Activated CD4-positive, alpha-beta T cell treated with anti-CD3 and anti-CD28 coated beads, Interleukin-2, Interleukin-4, amounts not matched to agents 100 ng/mL and 50 ng/mL, durations not matched to agents 16 hours and 8 hours (primary cell): ENCODE measurements at regions not wholly inside any gene's neighbourhood (a gene's known extent, or its start where the extent isn't known, plus 50 kb on each side); places are given as distances from the start of the nearest gene placed in this dataset.

Experiments used
- DNase-seq: peaks from one replicate; pipeline ENCODE4 v3.0.0-alpha.2; 2020; ENCODE audit warnings: low spot score

GRCh38 chr3:182464513-182465145 lies 328.7 kb upstream of the ATP11B start:
- no peak for DNase-seq

DNA sequence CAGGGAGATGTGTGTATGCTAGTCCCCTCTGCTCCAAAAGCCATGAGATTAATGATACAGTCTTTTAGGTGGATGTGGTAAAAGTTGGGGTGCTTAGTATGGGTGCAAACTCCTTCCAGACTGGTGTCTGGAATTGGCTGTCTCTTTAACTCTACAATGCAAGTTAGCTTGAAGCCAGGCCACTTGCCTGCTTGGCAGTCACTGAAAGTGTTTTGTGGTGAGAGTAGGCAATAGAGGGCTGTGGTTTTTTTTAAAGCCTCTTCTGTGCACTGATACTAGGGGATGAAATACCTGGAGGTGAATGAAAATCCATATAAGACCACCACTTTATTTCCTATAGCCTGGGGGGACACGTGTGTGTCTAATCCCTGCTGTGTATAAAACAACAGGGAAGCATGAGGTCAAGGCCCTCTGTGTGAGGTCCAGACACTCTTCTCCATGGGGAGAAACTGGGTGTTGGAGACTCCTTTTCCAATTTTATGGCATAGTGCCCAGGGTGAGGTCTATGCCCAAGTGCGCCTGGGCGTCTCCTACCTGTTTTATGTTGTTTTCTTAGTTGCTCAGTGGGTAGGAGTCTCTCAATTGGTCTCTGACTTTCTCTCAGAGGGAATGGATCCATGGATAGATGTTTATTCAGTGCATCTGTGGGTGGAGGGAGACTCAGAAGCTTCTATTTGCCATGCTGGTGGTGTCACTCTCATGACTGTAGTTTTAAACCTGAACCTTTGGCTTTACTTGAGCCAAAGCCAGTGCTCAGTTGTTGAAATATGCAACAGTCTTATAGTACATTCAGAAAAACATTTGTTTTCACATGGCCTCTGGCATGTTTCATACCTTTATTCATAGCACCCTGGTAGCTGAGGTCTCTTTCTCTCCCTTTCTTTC lies 327.8 kb upstream of the ATP11B start:
- DNase-seq, result no peak

DNA sequence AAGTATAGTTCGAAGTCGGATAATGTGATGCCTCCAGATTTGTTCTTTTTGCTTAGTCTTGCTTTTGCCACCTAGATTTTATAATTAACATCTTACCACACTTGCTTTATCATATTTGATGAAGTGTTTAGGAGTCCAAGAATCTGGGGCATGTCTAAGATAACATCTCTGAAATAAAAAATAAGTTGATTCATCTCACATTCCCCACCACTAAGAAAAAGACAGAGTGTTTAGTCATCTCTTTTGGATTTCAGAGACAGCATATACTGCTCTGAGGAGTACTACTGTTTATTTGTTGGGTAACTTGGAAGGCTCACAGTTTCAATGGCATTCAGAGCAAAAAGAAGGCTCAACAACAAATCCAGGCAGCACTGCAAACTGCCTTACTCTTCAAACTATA lies 324.2 kb upstream of the ATP11B start:
- no peak for DNase-seq

DNA sequence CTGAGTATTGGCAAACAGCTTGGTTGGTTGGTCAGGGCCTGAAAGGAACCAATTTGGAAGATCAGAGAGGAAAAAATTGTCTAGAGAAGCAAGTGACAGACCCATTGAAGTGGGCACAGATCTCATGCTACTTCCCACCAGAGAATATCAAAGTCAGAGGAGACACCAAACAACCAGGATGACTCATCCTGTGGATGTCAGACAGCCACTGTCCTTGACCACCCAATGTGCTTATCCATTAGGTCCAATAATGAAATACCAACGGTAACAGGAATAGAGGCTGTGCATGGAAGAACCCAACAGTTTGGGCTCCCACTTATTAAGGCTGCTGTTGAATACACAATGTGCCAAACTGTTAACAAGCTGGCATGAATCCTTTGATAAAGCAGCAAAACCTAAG lies 323.1 kb upstream of the ATP11B start:
- DNase-seq, result no peak

DNA sequence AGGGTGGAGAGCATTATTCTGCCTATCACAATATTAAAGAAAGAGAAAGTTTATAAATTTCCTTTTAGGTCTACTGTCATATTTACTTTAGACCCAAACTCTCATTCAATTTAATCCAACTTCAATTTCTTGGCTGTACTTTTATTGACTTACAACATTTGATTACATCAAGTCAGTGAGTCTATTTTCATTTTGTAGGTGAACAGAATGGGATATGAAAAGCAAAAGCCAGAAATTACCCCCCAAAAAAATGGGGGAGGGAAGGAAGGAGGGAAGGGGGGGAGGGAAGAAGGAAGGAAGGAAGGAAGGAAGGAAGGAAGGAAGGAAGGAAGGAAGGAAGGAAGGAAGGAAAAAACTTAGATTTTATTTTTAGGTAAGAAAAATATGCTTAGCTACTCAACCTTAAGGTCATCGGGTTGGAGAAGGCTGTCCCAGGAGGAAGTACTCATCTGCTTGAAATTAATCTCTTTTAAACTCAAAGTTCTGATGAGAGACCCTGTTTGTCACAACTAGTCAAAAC lies 320.1 kb upstream of the ATP11B start:
- DNase-seq, result no peak

- no peak for DNase-seq
Measured at GRCh38 chr3:182478369-182478768, 314.9 kb upstream of the ATP11B start.

DNA sequence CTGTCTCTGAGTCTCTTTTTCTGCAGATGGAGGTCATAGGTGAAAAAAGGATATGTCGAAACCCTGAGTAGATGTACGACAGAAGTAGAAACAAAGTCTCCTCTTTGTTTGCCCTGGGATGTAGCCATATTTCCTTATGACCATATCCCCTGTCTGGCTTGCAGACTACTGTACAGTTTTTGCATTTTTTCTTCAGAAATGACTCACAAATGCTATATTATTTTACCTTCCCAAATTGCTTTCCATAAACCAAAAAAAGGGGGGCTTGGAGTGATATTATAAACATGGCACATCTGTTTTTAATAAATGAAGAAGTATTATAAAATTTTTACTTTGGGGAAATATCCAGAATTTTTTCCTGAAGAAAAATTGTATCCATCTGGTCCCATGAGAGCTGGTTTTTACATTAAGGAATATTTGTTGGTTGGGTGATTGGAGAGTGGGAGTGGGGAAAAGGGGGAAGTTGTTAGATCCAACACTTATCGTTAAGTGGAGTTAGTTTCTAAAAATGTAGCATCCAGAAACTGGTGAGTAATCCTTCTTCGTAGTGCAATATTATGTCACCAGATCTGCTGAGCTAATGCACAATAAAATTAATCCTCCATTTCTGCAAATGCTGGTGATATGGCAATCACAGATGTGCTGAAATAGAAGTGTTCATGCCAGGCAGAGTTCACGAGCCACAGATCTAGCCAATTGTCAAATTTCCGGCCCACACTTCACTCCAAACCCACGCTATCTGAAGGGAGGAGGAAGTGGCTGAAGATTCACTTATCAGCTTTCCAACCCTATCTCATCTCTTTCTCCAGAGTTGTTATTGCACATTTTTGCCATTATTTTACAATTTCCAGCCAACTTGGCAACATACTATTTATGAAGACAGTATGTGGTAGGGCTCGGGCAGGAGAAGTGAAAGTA lies 313.6 kb upstream of the ATP11B start:
- DNase-seq, result no peak

DNA sequence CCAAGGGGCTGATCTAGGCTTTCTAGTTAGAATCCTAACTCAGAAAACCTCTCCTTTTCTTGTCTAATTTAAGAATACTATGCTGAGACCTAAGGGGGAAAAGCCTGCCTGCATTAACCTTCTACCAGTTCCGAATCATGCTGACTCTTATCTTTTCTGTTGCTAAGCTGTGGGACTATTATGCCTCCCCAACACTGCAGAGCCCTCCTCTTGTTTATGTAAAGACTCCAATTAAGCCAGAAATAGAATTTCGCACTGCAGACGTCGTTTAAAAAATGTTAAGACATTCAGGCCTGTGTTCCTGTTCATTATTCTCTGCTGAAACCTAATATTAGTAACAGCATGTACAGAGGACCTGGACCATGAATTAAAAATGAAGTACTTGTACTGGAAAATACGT lies 310.6 kb upstream of the ATP11B start:
- no peak for DNase-seq

DNA sequence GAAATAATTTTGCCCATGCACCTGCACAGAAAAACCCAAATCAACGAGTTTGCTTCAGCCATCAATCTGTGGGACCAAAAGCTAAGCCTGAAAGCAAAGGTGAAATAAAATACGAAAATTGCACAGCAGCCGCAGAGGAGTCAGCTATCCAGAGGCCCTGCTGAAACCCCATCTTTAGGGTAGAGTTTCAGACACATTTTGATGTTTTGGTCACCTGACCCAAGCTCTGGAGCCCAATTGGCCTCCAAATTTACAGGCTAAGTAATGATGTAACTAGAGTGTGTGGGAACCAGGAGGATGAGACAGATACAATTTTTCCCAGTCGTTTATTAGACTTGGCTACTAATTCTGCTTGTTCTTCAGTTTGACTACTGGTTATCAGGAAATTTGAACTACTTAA lies 308.6 kb upstream of the ATP11B start:
- DNase-seq, result no peak

- no peak for DNase-seq
Measured at GRCh38 chr3:182485301-182485700, 308.0 kb upstream of the ATP11B start.

- DNase-seq, result no peak
Measured at GRCh38 chr3:182486463-182486862, 306.8 kb upstream of the ATP11B start.

DNA sequence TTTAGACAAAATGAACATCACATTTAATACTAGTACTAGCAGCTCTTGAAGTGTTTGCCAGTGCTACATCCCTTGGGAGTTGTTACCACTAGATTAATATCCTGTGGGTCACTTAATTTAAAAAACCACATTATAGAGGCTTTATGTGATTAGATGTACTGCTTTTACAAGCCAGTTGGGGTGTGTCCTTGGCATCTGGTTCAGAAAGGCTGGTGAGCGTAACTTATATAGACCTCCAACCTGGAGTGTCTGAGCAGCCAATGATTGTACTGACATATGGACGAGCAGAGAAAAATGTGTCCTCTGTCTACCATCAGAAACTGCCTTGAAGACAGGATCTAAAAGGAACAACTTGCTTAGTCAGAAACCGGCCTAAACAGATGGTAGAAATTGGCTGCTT lies 306.2 kb upstream of the ATP11B start:
- no peak for DNase-seq

DNA sequence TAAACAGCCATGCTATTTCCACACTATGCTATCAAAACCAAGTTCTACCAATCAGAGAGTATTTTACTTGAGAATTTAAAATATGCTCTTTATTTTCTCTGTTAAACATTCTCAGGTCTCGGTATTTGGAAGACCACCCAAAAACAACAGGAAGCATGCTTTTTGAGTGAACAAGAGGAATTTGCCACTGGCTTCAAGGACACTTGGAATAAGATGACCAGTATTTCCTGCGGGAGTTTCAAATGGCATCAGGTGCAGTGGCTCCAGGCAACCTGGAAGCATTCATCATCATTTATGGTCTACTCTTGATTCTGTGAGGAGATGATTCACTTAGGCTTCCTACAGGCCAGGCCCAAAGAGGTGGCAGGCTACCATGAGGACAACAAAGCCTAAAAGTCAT lies 305.7 kb upstream of the ATP11B start:
- no peak for DNase-seq

- DNase-seq, result no peak
Measured at GRCh38 chr3:182490596-182491491, 302.5 kb upstream of the ATP11B start.

DNA sequence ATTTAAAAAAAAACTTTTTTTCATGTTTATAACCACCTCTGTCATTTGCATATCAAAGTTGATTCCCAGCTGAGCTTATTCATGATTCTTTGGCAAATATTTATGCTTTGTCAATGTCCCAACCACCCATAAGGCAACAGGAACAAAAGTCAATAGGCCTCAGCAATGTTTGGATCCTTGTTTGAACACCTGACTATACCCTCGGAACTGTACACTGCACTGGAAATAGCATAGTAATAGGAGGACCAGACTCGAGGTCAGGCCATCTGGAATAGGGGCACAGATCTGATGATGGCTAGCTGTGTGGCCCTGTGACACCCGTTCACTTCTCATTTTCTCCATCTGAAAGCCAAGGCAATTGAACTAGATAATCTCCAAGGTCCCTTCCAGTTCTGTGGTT lies 301.7 kb upstream of the ATP11B start:
- DNase-seq, result no peak

DNA sequence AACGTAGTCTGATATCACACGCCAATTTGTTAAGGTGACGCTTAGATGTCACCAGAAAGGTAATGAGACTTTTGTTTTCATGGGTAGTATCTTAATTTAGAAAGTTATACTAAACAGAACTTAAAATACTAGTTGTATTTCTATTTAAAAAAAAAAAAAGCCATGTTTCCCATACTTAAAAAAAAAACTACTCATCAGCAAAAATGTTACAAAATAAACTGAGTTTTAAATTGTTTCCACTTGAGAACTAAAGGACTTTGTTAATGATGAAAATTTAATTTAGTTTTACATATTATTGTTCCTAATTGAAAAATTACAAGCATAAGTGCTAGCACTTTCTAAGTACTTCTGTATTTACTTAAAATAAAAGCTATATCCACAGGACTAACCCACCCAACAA lies 300.8 kb upstream of the ATP11B start:
- DNase-seq, result no peak

GRCh38 chr3:182500289-182500688 lies 293.0 kb upstream of the ATP11B start:
- no peak for DNase-seq

- DNase-seq, result no peak
Measured at GRCh38 chr3:182501856-182502255, 291.4 kb upstream of the ATP11B start.

DNA sequence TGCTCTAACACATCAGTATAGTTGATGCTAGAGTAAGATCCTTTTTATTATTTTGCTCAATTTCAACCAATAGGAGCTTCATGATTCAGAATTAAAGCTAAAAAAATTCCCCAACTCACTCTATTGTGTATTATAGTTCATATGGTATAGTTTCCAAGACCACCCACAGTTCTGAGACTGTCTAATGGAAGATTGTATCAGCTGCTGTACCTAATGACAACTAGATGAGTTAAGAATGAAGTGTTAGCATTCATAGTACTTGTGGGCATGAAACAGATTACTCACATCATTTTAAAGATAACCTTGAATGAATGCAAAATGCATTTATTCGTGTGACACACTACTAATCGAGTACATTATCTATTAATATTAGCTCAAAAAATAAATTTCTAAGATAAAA lies 289.9 kb upstream of the ATP11B start:
- DNase-seq, result no peak

DNA sequence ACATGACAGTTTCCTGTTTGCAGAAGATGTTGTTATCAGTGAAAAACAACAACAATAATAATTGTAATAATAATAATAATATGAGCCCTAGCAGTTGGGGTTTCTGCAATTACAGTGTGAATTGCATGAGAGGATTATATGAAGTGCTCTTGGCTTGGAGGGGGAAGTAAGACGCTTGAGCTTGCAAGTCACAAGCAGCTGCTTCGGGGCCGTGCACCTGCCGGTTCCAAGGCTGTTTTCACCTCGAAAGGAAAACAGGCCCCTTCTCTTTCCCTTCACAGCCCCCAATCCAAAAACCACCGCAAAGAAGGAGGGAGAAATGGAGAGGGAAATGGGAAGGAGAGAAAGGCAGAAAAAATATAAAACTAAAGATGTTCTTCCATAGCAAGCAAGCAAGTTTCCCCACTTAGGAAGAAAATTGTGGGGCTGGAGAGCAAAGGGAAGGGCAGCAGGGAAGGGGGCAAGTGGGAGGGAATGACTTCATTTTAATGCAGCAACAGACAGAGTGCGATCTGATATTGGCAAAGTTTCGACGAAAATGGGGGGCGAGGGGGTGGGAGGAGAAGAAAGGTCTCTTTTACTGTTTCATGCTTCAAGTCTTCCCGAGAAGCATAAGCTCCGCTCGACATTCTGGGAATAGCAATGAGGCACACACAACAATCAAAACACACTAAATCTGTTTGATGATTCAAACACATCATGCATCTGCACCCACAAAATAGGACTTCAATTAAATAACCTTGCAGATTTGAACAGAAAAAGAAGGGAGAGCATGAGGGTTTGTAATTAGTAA lies 284.2 kb upstream of the ATP11B start:
- DNase-seq, result no peak
